ENCODE measurements at regions not wholly inside any gene's neighbourhood (a gene's known extent, or its start where the extent isn't known, plus 50 kb on each side); places are given as distances from the start of the nearest gene placed in this dataset.
A peak's percentile ranks its signal among the peaks of the same experiment; 100 is the strongest.
"Not testable (repeated sequence)": the region's sequence is repeated elsewhere in the genome, so short reads cannot be mapped to it uniquely, and the experiment has no call there.

DNA sequence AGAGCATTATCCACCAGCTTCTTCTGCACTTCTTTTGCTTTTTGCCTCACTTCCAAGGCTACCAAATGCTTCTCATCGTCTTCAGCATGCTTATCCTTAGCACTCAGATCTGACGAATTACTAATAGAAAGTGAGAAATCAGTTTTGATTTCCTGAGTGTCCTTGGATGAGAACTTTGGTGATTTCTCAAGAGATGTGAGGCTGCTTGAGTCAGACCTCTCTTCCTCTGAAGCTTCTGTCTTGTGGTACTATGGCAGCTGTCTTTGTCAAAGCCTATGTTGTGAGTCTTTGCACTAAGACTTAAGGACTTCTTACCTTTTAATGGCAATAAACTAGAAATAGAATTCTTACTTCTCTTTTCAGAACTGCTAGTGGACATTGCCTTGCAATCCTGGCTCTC is 169.9 kb downstream of the CPE start:
- DNase-seq (ENCODE audit: low read depth), result no peak

DNA sequence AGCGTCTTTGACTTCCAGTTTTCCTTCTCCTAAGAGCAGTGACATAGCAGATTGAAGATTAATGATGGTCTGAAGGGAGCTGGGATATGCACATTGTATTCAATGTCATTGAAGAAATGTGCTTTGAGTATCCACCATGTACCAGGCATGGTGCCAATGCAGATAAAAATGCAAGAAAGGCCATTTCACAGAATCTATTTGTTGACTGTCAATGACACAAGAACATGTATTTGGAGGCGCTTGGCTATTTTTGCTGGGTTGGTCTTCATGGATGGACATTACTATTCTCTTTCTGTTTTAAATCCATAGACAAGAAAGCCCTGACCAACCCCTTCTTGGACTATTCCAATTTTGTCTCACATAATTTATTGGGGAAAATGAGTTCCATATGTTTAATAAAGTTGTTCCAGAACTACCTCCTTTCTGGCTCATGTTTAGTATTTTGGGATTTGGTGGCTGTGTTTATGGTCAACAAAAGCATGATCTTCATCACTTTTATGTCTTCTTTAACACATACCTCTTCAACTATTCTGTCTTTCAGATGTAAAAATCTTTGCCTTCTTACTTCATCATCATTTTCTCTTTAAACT is 174.5 kb downstream of the CPE start:
- no peak for DNase-seq (ENCODE audit: low read depth)

DNA sequence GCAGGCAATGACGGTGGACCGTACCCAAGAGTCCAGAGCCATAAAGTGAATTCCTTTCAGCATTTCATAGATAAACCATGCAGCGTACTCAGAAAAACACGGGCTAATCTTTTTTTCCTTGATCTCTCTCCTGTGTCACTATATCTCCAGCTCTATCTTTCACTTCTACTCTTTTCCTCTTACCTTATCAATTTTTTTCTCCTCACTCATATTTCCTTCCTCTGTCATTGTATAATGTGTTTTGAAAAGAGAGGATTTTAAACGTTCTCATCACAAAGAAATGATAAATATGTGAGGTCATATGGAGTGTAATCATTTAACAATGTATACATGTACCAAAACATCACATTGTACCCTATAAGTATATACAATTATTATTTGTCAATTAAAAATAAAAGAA is 176.5 kb downstream of the CPE start:
- no peak for DNase-seq (ENCODE audit: low read depth)

DNA sequence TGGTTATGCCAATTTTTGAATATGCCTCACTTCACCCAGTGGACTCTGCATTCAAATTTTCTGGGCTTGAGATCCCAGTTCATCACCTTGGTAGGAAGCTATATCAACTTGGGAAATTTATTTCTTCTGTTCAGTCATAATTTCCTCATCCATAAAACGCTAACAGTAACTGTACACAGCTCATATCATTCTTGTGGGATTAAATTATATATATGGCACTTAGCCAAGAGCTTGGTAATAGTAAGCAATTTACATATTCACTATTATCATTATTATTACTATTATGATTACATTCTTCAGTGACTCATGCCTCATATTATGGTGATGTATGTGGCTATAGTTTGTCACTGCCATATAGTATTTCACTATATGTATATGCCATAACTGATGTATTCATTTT is 177.6 kb downstream of the CPE start:
- DNase-seq (ENCODE audit: low read depth), result no peak

DNA sequence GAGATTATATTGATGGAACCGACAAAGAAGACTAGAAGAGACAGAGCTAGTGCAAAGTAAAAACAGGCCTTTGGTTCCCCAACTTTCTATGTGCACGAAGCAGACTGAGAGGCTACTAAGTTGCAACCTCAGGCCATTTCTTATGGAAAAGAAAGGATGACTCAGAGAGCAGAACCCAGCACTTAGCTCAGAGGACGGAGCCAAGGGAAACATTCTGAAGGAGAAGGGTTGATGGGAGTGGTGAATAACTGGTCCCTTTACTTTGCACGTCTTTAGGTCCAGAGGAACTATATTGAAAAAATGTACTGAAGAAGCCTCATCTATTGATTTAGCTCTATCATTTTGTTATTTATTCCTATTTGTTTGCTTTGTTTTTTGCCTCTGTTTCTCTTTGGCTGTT is 182.1 kb downstream of the CPE start:
- no peak for DNase-seq (ENCODE audit: low read depth)

DNA sequence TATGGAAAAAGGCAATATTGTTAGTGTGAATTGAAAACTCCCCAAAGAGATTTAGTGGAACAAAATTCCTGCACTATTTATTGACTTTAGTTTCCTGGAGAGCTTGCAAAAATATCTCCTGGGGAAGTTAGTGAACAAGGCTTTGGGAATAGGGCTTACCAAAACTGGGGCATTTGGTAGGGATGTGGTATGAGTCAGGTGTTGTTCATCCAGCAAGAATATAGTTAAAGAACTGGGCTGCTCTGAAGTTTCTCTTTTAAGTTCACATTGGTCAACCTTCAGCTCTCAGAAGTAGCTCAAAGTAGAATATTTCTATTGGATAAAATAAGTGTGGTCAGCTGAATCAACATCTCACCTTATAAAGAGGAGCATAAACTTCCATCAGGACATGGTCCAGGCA is 185.0 kb downstream of the CPE start:
- peak; percentile 6 for DNase-seq (ENCODE audit: low read depth)

DNA sequence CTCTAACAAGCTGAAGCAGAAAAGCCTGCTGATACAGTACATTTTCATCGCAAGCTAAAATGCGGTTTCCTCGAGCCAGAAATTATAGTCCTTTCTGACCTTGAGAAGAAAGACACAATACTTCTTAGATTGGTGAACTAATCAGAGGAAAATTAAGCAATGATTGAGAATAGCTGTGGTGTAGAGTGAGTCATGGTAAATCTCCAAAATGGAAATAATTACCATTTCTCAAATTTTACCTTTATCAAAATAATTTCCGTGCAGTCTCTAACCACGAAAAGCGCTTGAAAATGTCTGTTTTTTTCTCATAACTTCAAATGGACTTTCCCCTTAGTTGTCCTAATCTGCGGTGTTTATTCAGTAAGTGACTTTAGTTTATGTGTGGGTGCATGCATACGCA is 190.2 kb downstream of the CPE start:
- DNase-seq (ENCODE audit: low read depth), result no peak

DNA sequence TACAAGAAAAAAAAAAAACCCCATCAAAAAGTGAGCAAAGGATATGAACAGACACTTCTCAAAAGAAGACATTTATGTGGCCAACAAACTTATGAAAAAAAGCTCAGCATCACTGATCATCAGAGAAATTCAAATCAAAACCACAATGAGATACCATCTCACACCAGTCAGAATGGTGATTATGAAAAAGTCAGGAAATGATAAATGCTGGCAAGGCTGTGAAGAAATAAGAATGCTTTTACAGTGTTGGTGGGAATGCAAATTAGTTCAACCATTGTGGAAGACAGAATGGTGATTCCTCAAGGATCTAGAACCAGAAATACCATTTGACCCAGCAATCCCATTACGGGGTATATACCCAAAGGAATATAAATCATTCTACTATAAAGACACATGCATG is 192.7 kb downstream of the CPE start:
- not testable (repeated sequence) for DNase-seq (ENCODE audit: low read depth)

DNA sequence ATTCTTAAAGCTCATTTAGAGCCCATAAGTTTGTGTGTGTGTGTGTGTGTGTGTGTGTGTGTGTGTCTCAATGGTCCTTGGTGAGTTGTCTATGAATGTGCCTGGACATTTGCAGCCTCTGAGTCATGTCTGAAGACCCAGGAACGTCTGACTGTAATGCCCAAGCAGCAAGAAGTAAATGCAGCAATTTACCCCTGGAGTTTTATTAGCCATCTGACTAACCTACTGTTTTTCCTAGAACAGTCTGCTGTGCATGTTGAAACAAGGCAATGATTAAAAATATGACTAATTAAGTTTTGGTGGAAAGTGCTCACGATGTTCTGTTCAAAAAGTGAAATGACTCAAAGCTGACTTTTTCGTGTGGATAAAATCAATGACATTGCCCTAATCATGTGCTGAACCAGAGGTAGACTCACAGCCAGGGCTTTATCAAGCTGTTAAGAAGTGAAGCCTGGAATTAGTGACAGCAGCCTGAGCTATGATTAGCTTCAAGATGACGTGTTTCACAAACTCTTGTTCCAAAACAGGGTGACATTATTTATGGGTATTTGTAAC is 201.6 kb downstream of the CPE start:
- DNase-seq (ENCODE audit: low read depth), result peak; percentile 92

DNA sequence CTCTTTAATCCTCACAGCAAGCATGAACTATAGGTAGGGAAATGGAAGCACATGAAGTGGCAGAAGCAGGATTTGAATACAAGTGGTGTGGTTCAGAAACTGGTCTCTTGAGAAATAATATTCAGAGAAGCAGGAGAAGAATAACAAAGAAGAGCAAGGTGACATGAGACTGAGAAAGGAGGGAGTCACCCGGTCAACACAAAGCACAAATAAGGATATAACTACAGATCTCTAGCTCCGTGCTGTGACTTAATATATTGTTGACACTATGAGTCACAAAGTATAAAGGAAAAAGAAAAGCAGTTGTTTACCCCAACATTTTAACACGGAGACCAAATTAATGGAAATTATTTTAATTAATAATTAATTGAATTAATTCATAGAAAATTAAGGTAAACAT is 204.5 kb downstream of the CPE start:
- DNase-seq (ENCODE audit: low read depth), result no peak

DNA sequence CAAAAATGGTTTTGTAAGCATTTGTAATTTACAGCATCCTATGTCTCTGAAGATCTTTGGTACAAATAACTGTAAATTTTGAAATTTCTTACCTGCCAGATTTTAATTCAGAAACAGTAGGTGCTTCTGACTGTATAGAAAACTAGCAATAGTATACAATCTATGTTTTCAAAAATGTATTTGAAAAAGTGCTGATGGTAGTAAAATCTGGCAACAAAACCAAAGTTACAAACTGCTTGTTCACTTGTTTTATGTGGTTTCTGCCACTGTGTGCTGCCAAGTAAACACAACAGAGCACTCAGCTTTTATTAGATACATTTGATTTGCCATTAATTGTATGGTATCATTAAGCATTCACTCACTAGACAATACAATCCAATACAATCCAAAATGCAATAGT is 206.1 kb downstream of the CPE start:
- no peak for DNase-seq (ENCODE audit: low read depth)

DNA sequence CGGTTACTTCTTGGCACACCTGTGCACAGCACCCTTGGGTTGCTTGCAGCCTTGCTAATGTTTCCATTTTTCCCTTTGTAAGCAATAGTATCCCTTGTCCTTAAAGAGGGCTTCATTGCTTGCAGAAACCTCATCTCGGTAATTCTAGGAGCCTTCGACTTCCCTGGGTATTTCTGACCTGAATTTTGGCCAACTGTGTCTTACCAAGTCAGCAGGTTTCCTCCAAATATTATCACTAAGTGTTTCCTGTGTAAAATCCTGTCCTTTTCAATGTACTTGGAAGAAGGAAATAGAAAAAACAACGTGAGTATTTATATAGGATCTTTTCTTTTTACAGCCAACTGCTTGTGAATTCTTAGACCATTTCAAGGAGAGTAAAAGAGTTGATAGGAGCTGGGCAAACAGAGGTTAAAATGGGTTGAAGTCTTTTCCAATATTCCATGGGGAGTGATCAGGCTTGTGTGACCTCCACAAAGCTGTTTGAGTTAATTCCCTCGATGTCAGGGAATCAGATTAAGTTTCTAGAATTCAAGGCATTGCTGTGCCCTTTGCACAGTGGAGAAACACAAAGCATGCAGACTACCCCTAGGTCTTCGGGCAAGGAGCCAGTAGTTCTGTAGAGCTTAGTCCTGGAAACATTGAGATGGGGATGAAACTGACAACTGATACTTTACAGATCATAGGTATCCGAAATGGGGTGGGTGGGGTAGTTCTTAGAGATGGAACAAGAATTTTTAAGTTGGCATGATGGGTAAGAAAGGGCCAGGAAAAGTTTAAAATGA is 209.9 kb downstream of the CPE start:
- DNase-seq (ENCODE audit: low read depth), result no peak

DNA sequence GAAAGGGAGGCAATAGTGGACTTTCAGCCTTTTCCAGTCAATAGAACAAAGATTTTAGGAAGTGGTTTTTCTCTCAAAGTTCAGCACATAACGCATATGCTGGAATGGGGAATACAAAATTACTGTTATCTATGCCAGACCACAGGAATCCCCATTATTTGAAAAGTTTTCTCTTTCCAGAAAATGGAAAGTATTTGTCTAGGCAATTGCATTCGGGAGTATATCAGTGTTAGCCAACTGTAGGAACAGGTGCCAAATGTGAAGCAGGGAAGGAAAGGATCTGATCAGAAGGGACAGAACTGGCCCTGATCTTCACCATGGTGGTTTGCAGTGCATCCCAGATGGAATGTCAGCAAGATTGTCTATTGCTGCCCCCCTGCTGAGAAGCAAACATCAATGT is 213.6 kb downstream of the CPE start:
- DNase-seq (ENCODE audit: low read depth), result no peak

DNA sequence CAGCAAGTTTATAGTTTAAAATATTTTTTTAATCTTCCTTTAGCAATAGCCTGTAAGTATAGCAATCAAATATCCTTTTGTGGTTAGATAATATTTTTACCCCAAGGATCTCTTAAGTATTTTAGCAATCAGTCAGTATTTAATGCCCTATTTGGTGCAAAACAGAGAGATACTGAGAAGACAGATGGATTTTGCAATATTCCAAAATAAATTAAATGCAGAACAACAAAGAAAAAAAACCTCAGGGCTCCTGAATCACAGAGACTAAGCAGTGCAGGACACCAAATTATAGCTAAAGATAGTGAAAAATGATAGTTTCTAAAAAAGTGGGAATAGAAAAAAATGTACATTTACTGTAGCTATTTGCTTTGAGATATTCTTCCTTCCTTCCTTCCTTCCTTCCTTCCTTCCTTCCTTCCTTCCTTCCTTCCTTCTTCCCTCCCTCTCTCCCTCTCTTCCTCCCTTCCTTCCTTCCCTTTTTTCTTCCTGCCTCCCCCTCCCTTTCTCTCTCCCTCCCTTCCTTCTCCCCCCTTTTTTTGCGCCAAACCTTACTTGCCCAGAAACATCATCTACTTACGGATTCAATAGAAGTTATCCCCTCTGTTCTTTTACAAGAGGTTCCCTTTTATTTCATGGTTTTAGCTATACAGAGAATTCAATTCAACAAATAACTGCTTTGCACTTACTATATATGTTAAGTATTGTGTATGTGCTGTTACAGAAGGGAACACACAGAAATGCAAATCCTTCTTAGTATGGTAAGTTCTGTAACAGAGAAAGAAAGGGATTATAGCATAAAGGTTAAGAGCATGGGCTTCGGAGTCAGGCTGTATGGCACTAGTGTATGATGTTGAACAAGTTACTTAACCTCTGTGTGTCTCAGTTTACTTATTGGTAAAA is 219.0 kb downstream of the CPE start:
- no peak for DNase-seq (ENCODE audit: low read depth)

DNA sequence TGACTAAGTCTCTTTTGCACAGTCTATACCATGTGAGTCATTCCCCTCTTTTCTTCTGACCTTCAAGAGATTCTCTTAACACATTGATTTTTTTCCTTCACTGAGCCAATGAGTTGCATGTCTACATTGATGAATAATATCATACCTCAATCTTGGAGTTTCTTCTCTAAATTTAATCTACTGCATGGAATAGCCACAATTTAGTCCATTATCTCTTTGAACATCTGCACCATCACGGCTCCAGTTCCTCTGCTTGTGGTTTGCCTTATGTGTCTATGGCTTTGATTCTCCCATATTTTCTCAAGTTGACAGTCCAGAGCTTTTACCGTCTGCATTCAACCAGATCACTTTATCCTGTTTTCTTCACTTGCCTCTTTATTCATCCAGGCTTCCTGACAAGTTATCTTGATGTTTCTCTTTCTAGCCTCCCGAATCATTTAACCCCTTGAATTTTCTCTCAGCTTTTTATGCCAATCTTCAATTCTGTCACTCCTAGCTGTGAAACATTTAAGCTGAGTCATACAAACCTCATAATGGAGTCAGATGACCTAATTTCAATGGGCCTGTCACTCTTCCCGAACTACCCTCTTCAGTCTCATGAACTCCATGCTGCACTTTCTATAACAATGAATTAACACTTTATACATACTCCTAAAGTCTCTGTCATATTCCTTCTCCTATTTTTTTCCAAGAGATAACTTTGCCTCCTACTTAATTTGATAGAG is 222.3 kb downstream of the CPE start:
- DNase-seq (ENCODE audit: low read depth), result no peak

DNA sequence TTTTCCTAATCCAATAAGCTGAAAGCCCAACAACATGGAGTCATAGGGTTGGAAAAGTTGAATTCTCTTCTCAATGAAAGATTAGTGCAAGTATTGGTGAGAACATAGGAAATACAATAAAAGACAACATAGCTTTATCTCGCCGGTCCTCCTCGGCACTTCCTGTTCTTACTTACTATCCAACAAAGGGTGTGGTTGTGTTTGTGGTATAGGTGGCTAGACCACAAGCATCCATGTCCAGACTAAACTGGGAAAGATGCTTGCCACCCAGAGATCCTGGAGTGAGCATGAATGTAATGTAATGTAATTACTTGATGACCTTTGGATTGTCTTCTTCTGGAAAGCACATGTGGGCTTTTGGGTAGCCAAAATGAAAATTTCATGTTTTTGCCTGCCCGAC is 223.8 kb downstream of the CPE start:
- no peak for DNase-seq (ENCODE audit: low read depth)

DNA sequence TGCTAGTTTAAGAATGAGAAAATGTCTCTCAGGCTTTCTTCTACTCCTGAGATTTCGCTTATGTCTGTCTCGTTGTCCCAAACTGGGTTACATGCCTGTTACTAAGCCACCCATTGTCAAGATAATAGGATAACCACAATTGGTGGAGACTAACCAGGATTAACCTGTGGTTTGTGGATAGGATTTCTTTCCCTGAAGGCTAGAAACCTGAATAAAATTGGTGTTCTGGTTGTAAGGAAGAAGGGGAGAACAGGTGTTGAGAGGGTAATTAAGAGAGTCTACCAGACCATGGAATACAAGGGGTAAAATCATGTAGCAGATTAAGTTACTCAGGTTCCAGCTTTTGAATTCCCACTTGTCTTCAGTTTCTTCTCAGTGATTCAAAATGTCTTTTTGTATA is 225.4 kb downstream of the CPE start:
- DNase-seq (ENCODE audit: low read depth), result no peak

DNA sequence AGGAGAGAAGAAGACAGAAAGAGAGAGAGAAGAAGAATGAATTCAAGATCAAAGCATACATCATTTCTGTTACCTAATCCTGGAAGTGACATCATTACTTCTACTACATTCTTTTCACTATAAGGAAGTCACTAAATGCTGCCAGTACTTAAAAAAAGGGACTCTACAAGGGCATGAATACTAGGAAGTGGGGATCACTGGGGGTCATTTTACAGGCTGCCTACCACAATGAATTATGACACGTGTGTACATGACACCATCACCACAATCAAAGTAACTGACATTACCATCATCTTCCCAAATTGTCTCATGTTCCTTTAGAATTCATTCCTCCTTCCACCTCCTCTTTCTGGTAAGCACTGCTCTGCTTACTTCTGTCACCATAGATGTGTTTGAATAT is 227.0 kb downstream of the CPE start:
- no peak for DNase-seq (ENCODE audit: low read depth)

DNA sequence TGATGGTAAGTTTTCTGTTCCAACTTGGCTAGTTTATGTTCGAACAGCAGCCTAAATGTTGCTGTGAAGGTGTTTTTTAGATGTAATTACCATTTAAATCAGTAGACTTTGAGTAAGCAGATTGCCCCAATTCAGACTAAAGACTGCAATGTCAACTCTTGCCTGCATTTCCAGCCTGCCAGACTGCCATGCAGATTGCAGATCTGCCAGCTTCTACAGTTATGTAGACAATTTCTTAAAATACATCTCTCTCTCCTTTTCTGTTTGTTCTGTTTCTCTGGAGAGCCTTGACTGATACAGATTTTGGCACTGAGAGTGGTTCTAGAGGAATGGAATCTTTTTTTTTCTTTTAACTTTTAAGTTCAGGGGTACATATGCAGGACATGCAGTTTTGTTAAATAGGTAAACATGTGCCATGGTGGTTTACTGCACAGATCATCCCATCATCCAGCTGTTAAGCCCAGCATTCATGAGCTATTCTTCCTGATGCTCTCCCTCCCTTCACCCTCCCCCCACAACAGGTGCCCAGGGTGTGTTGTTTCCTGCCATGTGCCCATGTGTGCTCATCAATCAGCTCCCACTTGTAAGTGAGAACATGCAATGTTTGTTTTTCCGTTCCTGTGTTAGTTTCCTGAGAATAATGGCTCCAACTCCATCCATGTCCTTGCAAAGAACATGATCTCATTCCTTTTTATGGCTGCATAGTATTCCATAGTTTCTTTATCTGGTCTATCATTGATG is 227.8 kb downstream of the CPE start:
- no peak for DNase-seq (ENCODE audit: low read depth)

DNA sequence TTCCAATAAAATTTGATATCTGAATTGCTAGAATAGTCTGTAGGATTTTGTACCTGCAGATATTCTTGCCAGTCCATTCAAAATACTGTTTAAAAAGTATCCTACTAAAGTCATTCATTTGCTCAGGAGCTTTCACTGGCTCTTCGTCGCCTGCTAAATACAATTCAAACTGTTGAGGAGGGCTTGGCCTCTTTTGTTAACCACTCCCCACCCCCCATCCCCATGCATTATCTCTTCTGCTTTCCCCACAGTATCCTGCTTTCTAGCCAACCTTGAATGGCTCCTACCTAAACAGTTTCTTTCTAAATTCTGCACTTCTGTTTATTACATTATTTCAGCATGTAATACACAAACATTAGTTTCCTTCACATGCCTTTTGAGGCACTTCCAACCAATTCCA is 230.8 kb downstream of the CPE start:
- DNase-seq (ENCODE audit: low read depth), result no peak

DNA sequence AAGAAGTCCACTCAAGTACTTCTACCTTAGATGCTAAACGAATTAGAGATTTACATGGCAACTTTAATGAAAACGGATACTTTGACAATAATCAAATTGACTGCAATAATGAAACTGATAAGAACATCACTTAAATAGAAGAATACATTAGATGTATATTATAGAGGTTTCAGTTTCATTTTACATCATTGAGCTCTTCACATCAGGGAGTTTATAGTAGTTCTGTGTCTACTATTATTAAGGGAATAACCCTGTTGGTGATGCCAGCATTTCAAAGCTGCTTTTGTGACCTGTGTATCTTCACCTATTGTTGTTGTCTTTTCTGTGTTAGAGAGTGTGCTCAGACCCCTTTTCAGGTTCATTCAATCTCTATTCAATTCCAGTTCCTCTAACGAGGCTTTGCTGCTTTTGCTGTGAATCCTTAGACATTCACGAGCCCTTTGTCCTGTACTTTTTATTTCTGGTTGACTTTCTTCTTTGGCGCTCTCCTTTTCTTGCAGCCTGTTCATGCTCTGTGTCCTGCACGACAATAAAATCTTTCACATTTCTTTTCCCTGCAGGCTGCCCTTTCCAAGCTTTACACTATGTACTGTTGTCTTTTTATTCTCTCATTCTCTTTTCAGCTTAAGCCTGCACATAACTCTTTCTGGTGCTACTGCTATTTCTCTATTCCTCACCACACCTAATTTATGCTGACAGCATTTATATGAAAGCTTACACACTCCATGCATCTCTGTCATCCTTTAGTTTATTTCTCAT is 232.1 kb downstream of the CPE start:
- DNase-seq (ENCODE audit: low read depth), result no peak
